ENCODE measurements at regions not wholly inside any gene's neighbourhood (a gene's known extent, or its start where the extent isn't known, plus 50 kb on each side); places are given as distances from the start of the nearest gene placed in this dataset.

DNA sequence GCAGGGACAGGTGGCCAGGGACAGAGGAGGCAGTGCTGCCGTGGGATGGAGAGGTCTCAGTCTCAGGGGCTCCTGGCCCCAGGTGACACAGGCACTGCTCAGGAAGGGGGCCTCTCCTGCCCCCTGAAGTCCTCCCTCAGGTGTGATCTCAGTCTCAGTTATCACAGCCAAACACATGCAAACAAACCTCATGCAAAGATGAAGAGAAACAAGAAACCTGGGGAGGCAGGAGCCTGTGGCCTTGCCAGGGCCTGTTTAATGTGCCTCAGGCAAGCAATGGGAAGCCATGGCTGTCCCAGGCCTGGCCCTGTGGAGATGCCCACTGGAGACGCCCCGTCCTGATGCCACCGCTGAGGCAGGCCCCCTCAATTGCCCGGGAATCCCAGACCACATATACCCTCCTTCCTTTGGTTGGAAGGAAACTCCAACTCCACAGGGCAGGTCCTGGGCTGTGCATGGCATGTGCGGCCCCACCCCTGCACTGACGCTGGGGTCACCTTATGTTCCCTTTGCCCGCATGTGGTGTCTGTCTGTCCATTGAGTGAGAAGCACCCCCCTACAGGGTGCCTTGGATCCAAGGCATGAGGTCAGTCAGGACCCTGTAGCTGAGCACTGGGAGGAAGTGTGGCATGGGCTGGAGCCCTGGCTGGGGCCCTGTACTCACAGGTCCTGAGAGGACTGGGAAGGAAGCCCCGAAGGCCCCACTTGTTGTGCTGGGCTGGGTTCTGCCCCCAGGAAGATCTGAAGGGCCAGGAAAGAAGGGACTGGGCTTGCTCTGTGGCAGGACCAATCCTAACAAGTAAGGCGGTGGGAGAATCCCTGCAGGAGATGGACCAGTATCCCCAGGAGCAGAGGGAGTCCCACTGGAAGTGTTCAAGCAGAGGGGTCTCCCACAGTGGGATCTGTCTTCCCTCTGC lies 68.8 kb upstream of the RAB6C start:
- intact Hi-C loops (cut with DNase I): no loop called here
- DNase-seq: no peak
- no peaks in the 10 kb centered on the region for H3K36me3 ChIP-seq
- no peaks in the 10 kb centered on the region for H3K4me1 ChIP-seq (ENCODE audit: insufficient read depth)
- H3K9me3 ChIP-seq: no peaks in the 10 kb centered on the region
- H3K27me3 ChIP-seq: no peaks in the 10 kb centered on the region
- no peak overlapping the region for H3K27ac ChIP-seq
- 77 to 84% (median 81%) methylated on average over 10 of the region's 10 CpGs for WGBS, 3 donors
- no peak overlapping the region for H3K4me3 ChIP-seq
- TF ChIP-seq EP300 (IDR thresholded peaks at IDR 0.05): no peak
- TF ChIP-seq POLR2A (IDR thresholded peaks at IDR 0.05): no peak
- TF ChIP-seq, protein P1, sequence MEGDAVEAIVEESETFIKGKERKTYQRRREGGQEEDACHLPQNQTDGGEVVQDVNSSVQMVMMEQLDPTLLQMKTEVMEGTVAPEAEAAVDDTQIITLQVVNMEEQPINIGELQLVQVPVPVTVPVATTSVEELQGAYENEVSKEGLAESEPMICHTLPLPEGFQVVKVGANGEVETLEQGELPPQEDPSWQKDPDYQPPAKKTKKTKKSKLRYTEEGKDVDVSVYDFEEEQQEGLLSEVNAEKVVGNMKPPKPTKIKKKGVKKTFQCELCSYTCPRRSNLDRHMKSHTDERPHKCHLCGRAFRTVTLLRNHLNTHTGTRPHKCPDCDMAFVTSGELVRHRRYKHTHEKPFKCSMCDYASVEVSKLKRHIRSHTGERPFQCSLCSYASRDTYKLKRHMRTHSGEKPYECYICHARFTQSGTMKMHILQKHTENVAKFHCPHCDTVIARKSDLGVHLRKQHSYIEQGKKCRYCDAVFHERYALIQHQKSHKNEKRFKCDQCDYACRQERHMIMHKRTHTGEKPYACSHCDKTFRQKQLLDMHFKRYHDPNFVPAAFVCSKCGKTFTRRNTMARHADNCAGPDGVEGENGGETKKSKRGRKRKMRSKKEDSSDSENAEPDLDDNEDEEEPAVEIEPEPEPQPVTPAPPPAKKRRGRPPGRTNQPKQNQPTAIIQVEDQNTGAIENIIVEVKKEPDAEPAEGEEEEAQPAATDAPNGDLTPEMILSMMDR (IDR thresholded peaks at IDR 0.05): no peak

DNA sequence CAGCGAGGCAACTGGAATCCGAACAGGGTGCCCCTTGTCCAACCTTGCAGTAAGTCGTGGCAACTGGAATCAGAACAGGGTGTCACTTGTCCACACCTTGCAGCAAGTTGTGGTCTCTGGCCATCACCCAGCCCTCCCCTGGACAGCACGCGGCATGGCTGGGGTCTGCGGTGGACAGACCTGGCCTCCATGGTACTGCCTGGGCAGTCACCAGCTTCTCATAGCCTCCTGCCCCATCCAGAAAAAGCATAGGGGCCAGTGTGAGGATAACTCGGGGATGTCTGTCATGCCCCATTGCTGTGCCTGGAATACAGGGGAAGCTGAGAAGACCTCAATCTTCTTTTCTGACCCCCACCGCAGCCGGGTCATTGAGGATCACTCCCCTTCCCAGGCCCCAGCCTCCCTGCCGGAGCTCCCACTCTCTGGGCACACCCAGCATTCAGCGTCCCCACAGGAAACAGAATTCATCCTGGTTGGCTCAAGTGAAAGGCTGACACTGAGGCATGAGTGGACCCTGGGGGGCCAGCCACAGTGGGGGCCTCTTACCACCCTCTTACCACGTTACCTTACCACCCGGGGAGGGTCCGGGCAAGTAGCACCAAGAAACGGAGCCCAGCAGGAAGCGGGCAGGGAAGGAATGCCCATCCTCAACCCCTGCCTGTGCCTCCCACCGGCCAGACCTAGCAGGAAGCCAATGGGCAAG lies 68.0 kb upstream of the RAB6C start:
- H3K4me3 ChIP-seq: no peak overlapping the region
- H3K4me1 ChIP-seq (ENCODE audit: insufficient read depth): no peaks in the 10 kb centered on the region
- DNase-seq: no peak
- 85 to 91% (median 86%) methylated on average over 17 of the region's 17 CpGs for WGBS, 3 donors
- H3K27me3 ChIP-seq: no peaks in the 10 kb centered on the region
- no peak for TF ChIP-seq EP300 (IDR thresholded peaks at IDR 0.05)
- TF ChIP-seq, protein P1 (IDR thresholded peaks at IDR 0.05): no peak
- no peak for TF ChIP-seq POLR2A (IDR thresholded peaks at IDR 0.05)
- H3K9me3 ChIP-seq: no peaks in the 10 kb centered on the region
- intact Hi-C loops (cut with DNase I): no loop called here
- H3K36me3 ChIP-seq: no peaks in the 10 kb centered on the region
- H3K27ac ChIP-seq: no peak overlapping the region

DNA sequence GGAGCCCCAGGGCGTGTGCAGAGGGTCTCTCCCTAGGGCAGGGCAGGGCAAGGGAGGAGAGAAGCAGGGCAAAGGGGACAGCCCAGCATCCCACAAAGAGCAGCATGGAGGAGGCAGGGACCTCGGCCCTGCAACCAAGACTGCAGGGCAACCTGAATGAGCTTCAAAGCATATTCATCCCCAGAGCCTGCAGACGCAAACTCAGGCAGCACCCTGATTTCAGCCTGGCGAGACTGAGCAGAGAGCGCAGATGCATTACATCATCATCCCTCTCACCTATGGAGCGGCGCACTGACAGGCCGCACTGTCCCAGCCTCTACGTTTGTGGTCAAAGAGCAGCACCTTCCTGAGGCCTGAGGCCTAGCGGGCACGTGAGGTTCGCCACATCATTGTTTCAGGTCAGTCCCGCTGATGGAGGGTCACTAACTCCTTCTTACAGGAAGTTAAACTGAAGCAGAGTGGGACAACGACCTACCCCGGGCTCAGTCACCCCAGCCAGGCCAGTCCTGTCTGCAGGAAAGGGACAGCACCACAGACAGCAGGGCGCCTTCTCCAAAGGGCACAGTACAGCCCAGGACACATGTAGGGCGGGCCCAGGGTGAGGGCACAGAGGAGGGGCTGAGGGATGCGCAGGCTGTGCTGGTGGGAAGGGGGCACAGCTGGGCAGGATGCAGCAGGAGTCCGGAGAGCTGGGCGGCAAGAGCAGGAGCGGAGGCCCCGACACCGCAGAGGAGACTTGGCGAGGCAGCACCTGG lies 67.2 kb upstream of the RAB6C start:
- Histone ChIP-seq H3K9me3 (no peaks in the 10 kb centered on the region), H3K27me3 (no peaks in the 10 kb centered on the region), H3K36me3 (no peaks in the 10 kb centered on the region), H3K27ac (no peak overlapping the region), H3K4me3 (no peak overlapping the region), H3K4me1 (ENCODE audit: insufficient read depth) (no peaks in the 10 kb centered on the region)
- WGBS, 3 donors: 87 to 90% (median 89%) methylated on average over 24 of the region's 24 CpGs
- intact Hi-C loops (cut with DNase I): no loop called here
- no peak for DNase-seq
- no peak for TF ChIP-seq POLR2A (IDR thresholded peaks at IDR 0.05)
- no peak for TF ChIP-seq EP300 (IDR thresholded peaks at IDR 0.05)
- TF ChIP-seq, protein P1 (IDR thresholded peaks at IDR 0.05): no peak

DNA sequence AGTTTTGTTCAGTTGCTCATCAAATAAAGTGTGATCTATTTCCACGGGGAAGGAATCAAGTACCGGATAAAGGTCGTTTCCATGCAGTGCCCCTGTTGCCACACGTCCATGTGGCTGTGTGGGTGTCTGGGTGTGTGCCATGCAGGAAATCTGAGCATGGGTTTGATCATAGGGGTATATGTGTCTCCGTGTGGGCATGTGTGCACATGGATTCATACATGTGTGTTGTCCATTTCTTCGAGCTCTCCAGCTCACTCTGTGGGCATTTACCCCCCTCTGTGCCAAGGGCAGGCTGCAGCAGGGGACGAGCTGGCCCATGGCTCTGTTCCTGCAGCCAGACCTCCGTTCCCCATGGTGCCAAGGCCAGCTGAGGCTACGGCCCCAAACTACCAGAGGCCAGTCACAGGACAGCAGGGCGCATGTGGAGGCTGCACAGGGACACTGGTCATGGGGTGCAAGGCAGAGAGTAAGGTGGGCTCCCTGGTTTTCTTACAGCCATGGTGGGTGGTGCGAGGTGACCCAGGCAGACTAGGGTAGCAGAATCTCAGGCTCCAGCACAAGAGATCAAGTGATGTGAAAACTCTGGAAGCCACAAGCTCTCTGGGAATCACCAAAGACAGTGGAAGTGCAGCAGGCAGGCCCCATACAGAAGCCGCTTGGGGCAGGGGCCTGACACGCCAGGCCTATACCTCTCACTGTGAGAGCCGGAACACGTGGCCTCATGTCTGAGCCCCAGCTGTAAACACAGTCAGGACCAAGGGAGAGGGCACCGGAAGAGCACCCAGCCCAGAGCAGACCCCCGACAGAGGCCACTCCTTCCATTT lies 66.4 kb upstream of the RAB6C start:
- 79 to 83% (median 82%) methylated on average over 17 of the region's 17 CpGs for WGBS, 3 donors
- no peak for TF ChIP-seq POLR2A (IDR thresholded peaks at IDR 0.05)
- no peak for TF ChIP-seq EP300 (IDR thresholded peaks at IDR 0.05)
- TF ChIP-seq, protein P1 (IDR thresholded peaks at IDR 0.05): no peak
- Histone ChIP-seq H3K9me3 (no peaks in the 10 kb centered on the region), H3K27ac (no peak overlapping the region), H3K4me1 (ENCODE audit: insufficient read depth) (no peaks in the 10 kb centered on the region), H3K36me3 (no peaks in the 10 kb centered on the region), H3K4me3 (no peak overlapping the region), H3K27me3 (no peaks in the 10 kb centered on the region)
- intact Hi-C loops (cut with DNase I): no loop called here
- no peak for DNase-seq

All from ovary (tissue), 7 donors.